WTC11 (cell line): ENCODE measurements at regions not wholly inside any gene's neighbourhood (a gene's known extent, or its start where the extent isn't known, plus 50 kb on each side); places are given as distances from the start of the nearest gene placed in this dataset.

Source experiments
- ATF3 ChIP-seq: sonication (generic); formaldehyde crosslinking; conservative IDR thresholded peaks from 2 replicates; pipeline ENCODE4 v1.8.1; 2022; ENCODE audit warnings: mild to moderate bottlenecking, missing genetic modification reagents
- CTCF ChIP-seq: fragments of 200-600 bp; IDR thresholded peaks from 2 replicates; pipeline ENCODE4 v1.8.0; 2022; ENCODE audit warnings: antibody characterized with exemption
- E2F4 ChIP-seq: sonication (generic); formaldehyde crosslinking; IDR thresholded peaks from 2 replicates; pipeline ENCODE4 v1.8.1; 2022; ENCODE audit warnings: low read depth, mild to moderate bottlenecking, moderate library complexity, missing genetic modification reagents, borderline replicate concordance
- ELF4 ChIP-seq: sonication (generic); formaldehyde crosslinking; IDR thresholded peaks from 2 replicates; pipeline ENCODE4 v1.8.1; 2022; ENCODE audit warnings: low read depth, mild to moderate bottlenecking, moderate library complexity, missing genetic modification reagents
- FOXP1 ChIP-seq: sonication (generic); formaldehyde crosslinking; IDR thresholded peaks from 2 replicates; pipeline ENCODE4 v1.8.0; 2022; ENCODE audit warnings: missing genetic modification reagents, mild to moderate bottlenecking, moderate library complexity, borderline replicate concordance
- JUN ChIP-seq: sonication (generic); formaldehyde crosslinking; IDR thresholded peaks from 2 replicates; pipeline ENCODE4 v1.8.0; 2023; ENCODE audit warnings: mild to moderate bottlenecking, missing genetic modification reagents
- KAT7 ChIP-seq: sonication (generic); formaldehyde crosslinking; IDR thresholded peaks from 2 replicates; pipeline ENCODE4 v1.8.1; 2023; ENCODE audit warnings: missing genetic modification reagents, mild to moderate bottlenecking, borderline replicate concordance
- MAX ChIP-seq: sonication (generic); formaldehyde crosslinking; IDR thresholded peaks from 2 replicates; pipeline ENCODE4 v1.8.0; 2022; ENCODE audit warnings: mild to moderate bottlenecking, missing genetic modification reagents
- ZNF138 ChIP-seq: sonication (generic); formaldehyde crosslinking; conservative IDR thresholded peaks from 2 replicates; pipeline ENCODE4 v1.8.1; 2022; ENCODE audit warnings: mild to moderate bottlenecking, moderate library complexity, missing genetic modification reagents
- ZNF512 ChIP-seq: sonication (generic); formaldehyde crosslinking; IDR thresholded peaks from 2 replicates; pipeline ENCODE4 v1.8.1; 2022; ENCODE audit warnings: missing genetic modification reagents, borderline replicate concordance

GRCh38 chr3:159860269-159861116 is 128.1 kb upstream of the IL12A start:
- no peak for TF ChIP-seq MAX
- no peak for TF ChIP-seq CTCF
- no peak for TF ChIP-seq ATF3 (CRISPR knock-in tag)
- no peak for TF ChIP-seq KAT7
- no peak for TF ChIP-seq ZNF512
- TF ChIP-seq E2F4 (CRISPR knock-in tag) = no peak
- no peak for TF ChIP-seq FOXP1 (CRISPR knock-in tag)
- TF ChIP-seq ELF4 (CRISPR knock-in tag) = no peak
- TF ChIP-seq ZNF138 = no peak
- TF ChIP-seq JUN (CRISPR knock-in tag) = no peak
